DND-41 (cell line): ENCODE measurements at regions not wholly inside any gene's neighbourhood (a gene's known extent, or its start where the extent isn't known, plus 50 kb on each side); places are given as distances from the start of the nearest gene placed in this dataset.

ENCODE experiments used
- ATAC-seq: fragments of 200-7000 bp; cut with Tn5 transposase; 3 replicates; pipeline ENCODE4 v1.9.1; 2021; ENCODE audit warnings: low read depth; ENCODE audit not compliant: insufficient read depth
- DNase-seq: peaks from one replicate; pipeline ENCODE4 v3.0.0-alpha.2; 2020
- H2AFZ ChIP-seq: 2 replicates; pipeline ENCODE4 v1.6.0; 2012; ENCODE audit warnings: low read depth, low read length
- H3K27ac ChIP-seq: 2 replicates; pipeline ENCODE4 v1.5.1; 2012; ENCODE audit warnings: low read length, inconsistent platforms
- H3K27me3 ChIP-seq: fragments of 200-600 bp; sonication (generic); 2 replicates; pipeline ENCODE4 v1.6.0; 2012; ENCODE audit warnings: low read length, mild to moderate bottlenecking, inconsistent platforms; ENCODE audit not compliant: insufficient read depth, poor library complexity
- H3K36me3 ChIP-seq: 2 replicates; pipeline ENCODE4 v1.5.1; 2012; ENCODE audit warnings: low read length, inconsistent platforms; ENCODE audit not compliant: insufficient read depth
- H3K4me1 ChIP-seq: 2 replicates; pipeline ENCODE4 v1.5.1; 2012; ENCODE audit warnings: mild to moderate bottlenecking, low read length; ENCODE audit not compliant: insufficient read depth
- H3K4me2 ChIP-seq: 2 replicates; pipeline ENCODE4 v1.6.0; 2012; ENCODE audit warnings: mild to moderate bottlenecking, moderate library complexity, low read length, inconsistent platforms; ENCODE audit not compliant: insufficient read depth
- H3K4me3 ChIP-seq, 2 experiments: fragments of 200-600 bp in 1 of 2; shearing (Covaris generic) in 1 of 2; 2 replicates each; pipeline ENCODE4 v1.5.1; 2012 to 2016; ENCODE audit warnings: inconsistent platforms in 2 of 2, low read length in 2 of 2, mild to moderate bottlenecking in 2 of 2, low read depth in 1 of 2, moderate library complexity in 1 of 2
- H3K79me2 ChIP-seq: 2 replicates; pipeline ENCODE4 v1.6.0; 2012; ENCODE audit warnings: low read length, inconsistent platforms; ENCODE audit not compliant: insufficient read depth
- H3K9ac ChIP-seq: 2 replicates; pipeline ENCODE4 v1.6.0; 2012; ENCODE audit warnings: low read depth, mild to moderate bottlenecking, inconsistent platforms, low read length, moderate library complexity
- H3K9me3 ChIP-seq: 2 replicates; pipeline ENCODE4 v1.5.1; 2012; ENCODE audit warnings: low read length, moderate library complexity, mild to moderate bottlenecking, inconsistent platforms; ENCODE audit not compliant: insufficient read depth, severe bottlenecking
- H4K20me1 ChIP-seq: 2 replicates; pipeline ENCODE4 v1.6.0; 2012; ENCODE audit warnings: low read length; ENCODE audit not compliant: insufficient read depth
- EZH2 ChIP-seq: IDR thresholded peaks from 3 replicates; pipeline ENCODE4 v1.6.1; 2012; ENCODE audit warnings: borderline replicate concordance, low read depth, mild to moderate bottlenecking, moderate library complexity, low read length, inconsistent platforms; ENCODE audit not compliant: severe bottlenecking
- TF ChIP-seq, protein P1 (sequence below): IDR thresholded peaks from 2 replicates; pipeline ENCODE4 v1.5.1; 2012; ENCODE audit warnings: borderline replicate concordance, low read length, moderate library complexity, mild to moderate bottlenecking; ENCODE audit not compliant: poor library complexity, severe bottlenecking; ENCODE audit errors: extremely low read depth

DNA sequence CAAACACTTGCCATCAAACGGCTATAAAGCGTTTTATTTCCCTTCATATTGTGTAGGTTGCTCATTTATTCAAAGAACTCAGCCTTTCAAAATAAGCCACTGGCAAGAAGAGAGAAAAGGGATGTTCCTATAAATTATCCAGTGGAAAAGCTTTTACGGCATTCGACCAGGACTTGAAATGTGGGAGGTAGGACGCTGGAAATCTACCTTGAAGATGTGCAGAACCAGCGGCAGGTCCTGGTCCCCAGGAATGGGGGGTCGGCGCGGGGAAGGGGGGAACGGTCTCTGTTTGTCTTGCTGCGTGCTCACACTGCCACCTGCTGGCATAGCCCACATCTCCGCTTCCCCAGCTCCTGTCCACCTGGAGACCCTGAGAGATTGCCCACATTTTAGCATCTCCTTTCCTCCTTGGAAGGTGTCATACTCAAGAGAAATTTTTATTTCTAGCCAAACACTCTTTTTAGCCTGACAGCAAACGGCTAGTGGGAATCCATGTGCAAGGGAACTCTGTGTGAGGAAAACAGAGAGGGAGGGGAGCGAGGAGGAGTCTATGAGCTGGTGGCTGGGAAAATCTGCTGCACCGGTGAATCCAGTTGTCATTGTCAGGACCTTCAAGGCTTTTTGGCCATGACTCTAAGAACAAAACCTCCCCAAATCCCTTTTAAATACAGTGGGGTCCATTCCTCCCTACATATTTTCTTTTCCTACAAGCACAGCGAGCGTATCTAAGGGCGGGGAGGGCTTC lies 349.0 kb upstream of the PKDCC start:
- Histone ChIP-seq H3K27me3 (no peaks in the 10 kb centered on the region), H3K79me2 (no peaks in the 10 kb centered on the region), H3K27ac (no peak overlapping the region), H3K4me3 (no peak overlapping the region), H3K9ac (no peak overlapping the region), H3K9me3 (no peaks in the 10 kb centered on the region), H3K36me3 (no peaks in the 10 kb centered on the region), H2AFZ (0 out of 2 replicates have a peak overlapping the region, but pooled peaks have one; percentile 6), H4K20me1 (no peaks in the 10 kb centered on the region), H3K4me2 (no peak overlapping the region), H3K4me1 (0 out of 2 replicates have a peak, but pooled peaks cover 6% of the 10 kb centered on the region)
- ATAC-seq (peak; percentile 53; the same call in 2 of the 3 replicates), DNase-seq (peak; percentile 32)
- TF ChIP-seq, protein P1, sequence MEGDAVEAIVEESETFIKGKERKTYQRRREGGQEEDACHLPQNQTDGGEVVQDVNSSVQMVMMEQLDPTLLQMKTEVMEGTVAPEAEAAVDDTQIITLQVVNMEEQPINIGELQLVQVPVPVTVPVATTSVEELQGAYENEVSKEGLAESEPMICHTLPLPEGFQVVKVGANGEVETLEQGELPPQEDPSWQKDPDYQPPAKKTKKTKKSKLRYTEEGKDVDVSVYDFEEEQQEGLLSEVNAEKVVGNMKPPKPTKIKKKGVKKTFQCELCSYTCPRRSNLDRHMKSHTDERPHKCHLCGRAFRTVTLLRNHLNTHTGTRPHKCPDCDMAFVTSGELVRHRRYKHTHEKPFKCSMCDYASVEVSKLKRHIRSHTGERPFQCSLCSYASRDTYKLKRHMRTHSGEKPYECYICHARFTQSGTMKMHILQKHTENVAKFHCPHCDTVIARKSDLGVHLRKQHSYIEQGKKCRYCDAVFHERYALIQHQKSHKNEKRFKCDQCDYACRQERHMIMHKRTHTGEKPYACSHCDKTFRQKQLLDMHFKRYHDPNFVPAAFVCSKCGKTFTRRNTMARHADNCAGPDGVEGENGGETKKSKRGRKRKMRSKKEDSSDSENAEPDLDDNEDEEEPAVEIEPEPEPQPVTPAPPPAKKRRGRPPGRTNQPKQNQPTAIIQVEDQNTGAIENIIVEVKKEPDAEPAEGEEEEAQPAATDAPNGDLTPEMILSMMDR = peak; percentile 76
- TF ChIP-seq EZH2 = no peak

DNA sequence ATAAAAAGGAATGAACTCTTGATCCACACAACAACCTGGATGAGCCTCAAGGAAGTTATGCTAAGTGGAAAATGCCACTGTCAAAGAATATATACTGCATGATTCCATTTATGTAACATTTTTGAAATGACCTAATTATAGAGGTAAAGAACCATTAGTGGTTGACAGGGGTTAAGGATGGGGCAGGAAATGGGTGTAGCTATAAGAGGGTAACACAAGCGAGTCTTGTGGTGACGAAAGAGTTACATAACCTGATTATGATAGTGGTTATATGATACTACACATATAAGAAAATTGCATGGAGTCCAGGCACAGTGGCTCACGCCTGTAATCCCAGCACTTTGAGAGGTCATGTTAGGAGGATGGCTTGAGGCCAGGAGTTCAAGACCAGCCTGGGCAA lies 346.6 kb upstream of the PKDCC start:
- H3K4me3 ChIP-seq = no peak overlapping the region
- H3K27ac ChIP-seq = no peak overlapping the region
- H3K9me3 ChIP-seq = no peaks in the 10 kb centered on the region
- H3K4me2 ChIP-seq = no peak overlapping the region
- DNase-seq (no peak), ATAC-seq (no peak)
- no peaks in the 10 kb centered on the region for H3K27me3 ChIP-seq
- no peaks in the 10 kb centered on the region for H4K20me1 ChIP-seq
- H3K4me1 ChIP-seq = 0 out of 2 replicates have a peak, but pooled peaks cover 6% of the 10 kb centered on the region
- H3K79me2 ChIP-seq = no peaks in the 10 kb centered on the region
- H3K36me3 ChIP-seq = no peaks in the 10 kb centered on the region
- no peak overlapping the region for H3K9ac ChIP-seq
- H2AFZ ChIP-seq = no peak overlapping the region
- TF ChIP-seq, protein P1 = no peak
- TF ChIP-seq EZH2 = no peak

DNA sequence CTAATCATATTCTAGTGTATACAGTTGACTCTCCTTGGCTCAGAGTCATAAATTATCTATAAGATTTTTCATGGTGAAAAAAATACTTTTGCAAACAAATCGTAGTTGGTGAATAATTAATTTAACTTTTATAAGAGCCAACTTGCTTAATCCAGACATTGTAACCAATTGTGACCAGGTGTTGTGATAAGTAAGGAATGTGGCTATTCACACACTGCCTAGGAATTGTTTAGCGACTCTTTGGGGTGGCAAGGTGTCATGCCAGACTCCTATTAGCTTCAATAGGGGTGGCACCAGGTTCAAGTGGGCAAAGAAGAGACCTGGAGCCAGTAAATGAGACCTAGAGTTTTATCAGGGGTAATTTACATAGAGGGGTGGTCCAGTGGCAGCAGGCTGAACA lies 344.7 kb upstream of the PKDCC start:
- TF ChIP-seq, protein P1 = no peak
- no peak for TF ChIP-seq EZH2
- no peaks in the 10 kb centered on the region for H3K36me3 ChIP-seq
- no peak for DNase-seq
- H3K4me1 ChIP-seq = 0 out of 2 replicates have a peak, but pooled peaks cover 6% of the 10 kb centered on the region
- ATAC-seq = no peak
- H3K9ac ChIP-seq = no peak overlapping the region
- no peak overlapping the region for H3K4me3 ChIP-seq
- H2AFZ ChIP-seq = no peak overlapping the region
- H3K9me3 ChIP-seq = no peaks in the 10 kb centered on the region
- H3K4me2 ChIP-seq = no peak overlapping the region
- H3K27me3 ChIP-seq = no peaks in the 10 kb centered on the region
- no peaks in the 10 kb centered on the region for H3K79me2 ChIP-seq
- no peak overlapping the region for H3K27ac ChIP-seq
- no peaks in the 10 kb centered on the region for H4K20me1 ChIP-seq
